ENCODE measurements at regions not wholly inside any gene's neighbourhood (a gene's known extent, or its start where the extent isn't known, plus 50 kb on each side); places are given as distances from the start of the nearest gene placed in this dataset.

- FAIRE-seq (no peak), DNase-seq (ENCODE audit: insufficient read length, low spot score) (no peak)
- no peak for TF ChIP-seq CTCF (IDR thresholded peaks at IDR 0.05; ENCODE audit: insufficient read depth, missing control alignments)
These were observed 163.7 kb upstream of the POU3F1 start for GRCh38 chr1:38210021-38210894.

- FAIRE-seq, result no peak
- TF ChIP-seq CTCF (IDR thresholded peaks at IDR 0.05; ENCODE audit: insufficient read depth, missing control alignments), result no peak
These were observed 162.4 kb upstream of the POU3F1 start for GRCh38 chr1:38208716-38209632.

GRCh38 chr1:38207906-38208305 is 161.3 kb upstream of the POU3F1 start:
- TF ChIP-seq CTCF (IDR thresholded peaks at IDR 0.05; ENCODE audit: insufficient read depth, missing control alignments), result no peak
- FAIRE-seq, result no peak
- DNase-seq (ENCODE audit: insufficient read length, low spot score), result no peak

More at GRCh38 chr1:38208716-38209632, 162.4 kb upstream of the POU3F1 start:
- DNase-seq (ENCODE audit: insufficient read length, low spot score), result no peak

GRCh38 chr1:38207275-38207674 is 160.7 kb upstream of the POU3F1 start:
- FAIRE-seq, result no peak
- DNase-seq (ENCODE audit: insufficient read length, low spot score), result no peak
- no peak for TF ChIP-seq CTCF (IDR thresholded peaks at IDR 0.05; ENCODE audit: insufficient read depth, missing control alignments)

- FAIRE-seq, result no peak
- no peak for TF ChIP-seq CTCF (IDR thresholded peaks at IDR 0.05; ENCODE audit: insufficient read depth, missing control alignments)
- DNase-seq (ENCODE audit: insufficient read length, low spot score), result no peak
These were observed 158.1 kb upstream of the POU3F1 start for GRCh38 chr1:38204698-38205097.

- DNase-seq (ENCODE audit: insufficient read length, low spot score), result no peak
- TF ChIP-seq CTCF (IDR thresholded peaks at IDR 0.05; ENCODE audit: insufficient read depth, missing control alignments), result no peak
- FAIRE-seq, result no peak
These were observed 156.8 kb upstream of the POU3F1 start for GRCh38 chr1:38203441-38203840.

Measured in D721Med (cell line).